ENCODE measurements at regions not wholly inside any gene's neighbourhood (a gene's known extent, or its start where the extent isn't known, plus 50 kb on each side); places are given as distances from the start of the nearest gene placed in this dataset.
"Not testable (repeated sequence)": the region's sequence is repeated elsewhere in the genome, so short reads cannot be mapped to it uniquely, and the experiment has no call there.

GRCh38 chrX:140040386-140040785 is 75.1 kb upstream of the CXorf66 start:
- Histone ChIP-seq H3K9me3 (ENCODE audit: control insufficient read depth in 4 of 4, insufficient read depth in 3 of 4, low read length in 3 of 4) (peaks cover 0 to 6% (median 0%) of the 10 kb centered on the region in 4 donors), H3K4me1 (ENCODE audit: control insufficient read depth in 5 of 5, insufficient read depth in 5 of 5, low read length in 5 of 5) (no peaks in the 10 kb centered on the region), H3K36me3 (ENCODE audit: control insufficient read depth in 4 of 4, insufficient read depth in 4 of 4, low read length in 4 of 4) (no peaks in the 10 kb centered on the region), H3K9ac (ENCODE audit: insufficient read depth in 1 of 2, low read length in 2 of 2) (no peak overlapping the region), H3K27ac (ENCODE audit: low read depth in 1 of 2, low read length in 1 of 2) (no peak overlapping the region), H3K27me3 (ENCODE audit: control insufficient read depth in 3 of 3, insufficient read depth in 3 of 3, low read length in 2 of 3) (no peaks in the 10 kb centered on the region), H3K4me3 (no peak overlapping the region)
- 76 to 91% methylated on average over 5 of the region's 5 CpGs for WGBS, 2 donors
- no peak for ATAC-seq (ENCODE audit: insufficient read depth, low FRiP score)
- TF ChIP-seq, protein P1, sequence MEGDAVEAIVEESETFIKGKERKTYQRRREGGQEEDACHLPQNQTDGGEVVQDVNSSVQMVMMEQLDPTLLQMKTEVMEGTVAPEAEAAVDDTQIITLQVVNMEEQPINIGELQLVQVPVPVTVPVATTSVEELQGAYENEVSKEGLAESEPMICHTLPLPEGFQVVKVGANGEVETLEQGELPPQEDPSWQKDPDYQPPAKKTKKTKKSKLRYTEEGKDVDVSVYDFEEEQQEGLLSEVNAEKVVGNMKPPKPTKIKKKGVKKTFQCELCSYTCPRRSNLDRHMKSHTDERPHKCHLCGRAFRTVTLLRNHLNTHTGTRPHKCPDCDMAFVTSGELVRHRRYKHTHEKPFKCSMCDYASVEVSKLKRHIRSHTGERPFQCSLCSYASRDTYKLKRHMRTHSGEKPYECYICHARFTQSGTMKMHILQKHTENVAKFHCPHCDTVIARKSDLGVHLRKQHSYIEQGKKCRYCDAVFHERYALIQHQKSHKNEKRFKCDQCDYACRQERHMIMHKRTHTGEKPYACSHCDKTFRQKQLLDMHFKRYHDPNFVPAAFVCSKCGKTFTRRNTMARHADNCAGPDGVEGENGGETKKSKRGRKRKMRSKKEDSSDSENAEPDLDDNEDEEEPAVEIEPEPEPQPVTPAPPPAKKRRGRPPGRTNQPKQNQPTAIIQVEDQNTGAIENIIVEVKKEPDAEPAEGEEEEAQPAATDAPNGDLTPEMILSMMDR (IDR thresholded peaks at IDR 0.05; ENCODE audit: control extremely low read depth, extremely low read depth) = no peak
- DNase-seq = no peak

GRCh38 chrX:140038842-140039241 is 73.5 kb upstream of the CXorf66 start:
- no peak overlapping the region for H3K9ac ChIP-seq (ENCODE audit: insufficient read depth in 1 of 2, low read length in 2 of 2)
- no peak overlapping the region for H3K27ac ChIP-seq (ENCODE audit: low read depth in 1 of 2, low read length in 1 of 2)
- no peaks in the 10 kb centered on the region for H3K4me1 ChIP-seq (ENCODE audit: control insufficient read depth in 5 of 5, insufficient read depth in 5 of 5, low read length in 5 of 5)
- ATAC-seq (ENCODE audit: insufficient read depth, low FRiP score) (no peak), DNase-seq (no peak)
- H3K4me3 ChIP-seq = no peak overlapping the region
- H3K36me3 ChIP-seq (ENCODE audit: control insufficient read depth in 4 of 4, insufficient read depth in 4 of 4, low read length in 4 of 4) = no peaks in the 10 kb centered on the region
- TF ChIP-seq, protein P1 (IDR thresholded peaks at IDR 0.05; ENCODE audit: control extremely low read depth, extremely low read depth) = no peak
- no peaks in the 10 kb centered on the region for H3K27me3 ChIP-seq (ENCODE audit: control insufficient read depth in 3 of 3, insufficient read depth in 3 of 3, low read length in 2 of 3)
- H3K9me3 ChIP-seq (ENCODE audit: control insufficient read depth in 4 of 4, insufficient read depth in 3 of 4, low read length in 3 of 4) = peaks cover 0 to 6% (median 0%) of the 10 kb centered on the region in 4 donors

DNA sequence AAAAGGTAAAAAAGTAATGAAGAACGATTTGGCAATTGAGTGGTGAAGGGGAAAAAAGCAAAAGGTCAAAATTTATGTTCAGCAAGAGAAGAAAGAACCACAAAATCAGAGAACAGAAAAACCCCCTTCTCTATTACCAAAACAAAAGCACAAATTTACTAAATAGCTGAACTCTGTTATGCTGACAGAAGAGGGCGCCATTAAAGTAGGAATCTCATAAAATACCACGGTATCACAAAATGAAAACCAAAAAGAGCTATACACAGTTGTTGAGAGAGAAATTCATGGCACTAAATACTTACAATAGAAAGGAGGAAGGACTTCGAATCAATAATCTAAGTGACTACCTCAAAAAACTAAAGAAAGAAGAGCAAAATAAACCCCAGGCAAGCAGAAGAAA is 69.6 kb upstream of the CXorf66 start:
- peak in 1 of 3 donors; percentile 0 for DNase-seq
- Histone ChIP-seq H3K4me1 (ENCODE audit: control insufficient read depth in 5 of 5, insufficient read depth in 5 of 5, low read length in 5 of 5) (no peaks in the 10 kb centered on the region), H3K9ac (ENCODE audit: insufficient read depth in 1 of 2, low read length in 2 of 2) (no peak overlapping the region), H3K9me3 (ENCODE audit: control insufficient read depth in 4 of 4, insufficient read depth in 3 of 4, low read length in 3 of 4) (peaks cover 0 to 4% (median 0%) of the 10 kb centered on the region in 4 donors), H3K4me3 (no peak overlapping the region), H3K27me3 (ENCODE audit: control insufficient read depth in 3 of 3, insufficient read depth in 3 of 3, low read length in 2 of 3) (no peaks in the 10 kb centered on the region), H3K36me3 (ENCODE audit: control insufficient read depth in 4 of 4, insufficient read depth in 4 of 4, low read length in 4 of 4) (no peaks in the 10 kb centered on the region), H3K27ac (ENCODE audit: low read depth in 1 of 2, low read length in 1 of 2) (no peak overlapping the region)
- WGBS, 2 donors = 17% methylated on average over 4 of the region's 4 CpGs
- ATAC-seq (ENCODE audit: insufficient read depth, low FRiP score) = no peak
- TF ChIP-seq, protein P1 (IDR thresholded peaks at IDR 0.05; ENCODE audit: control extremely low read depth, extremely low read depth) = no peak

- Histone ChIP-seq H3K4me1 (ENCODE audit: control insufficient read depth in 5 of 5, insufficient read depth in 5 of 5, low read length in 5 of 5) (no peaks in the 10 kb centered on the region), H3K4me3 (no peak overlapping the region), H3K9me3 (ENCODE audit: control insufficient read depth in 4 of 4, insufficient read depth in 3 of 4, low read length in 3 of 4) (peaks cover 0 to 2% (median 0%) of the 10 kb centered on the region in 4 donors), H3K36me3 (ENCODE audit: control insufficient read depth in 4 of 4, insufficient read depth in 4 of 4, low read length in 4 of 4) (no peaks in the 10 kb centered on the region), H3K27ac (ENCODE audit: low read depth in 1 of 2, low read length in 1 of 2) (no peak overlapping the region), H3K9ac (ENCODE audit: insufficient read depth in 1 of 2, low read length in 2 of 2) (no peak overlapping the region), H3K27me3 (ENCODE audit: control insufficient read depth in 3 of 3, insufficient read depth in 3 of 3, low read length in 2 of 3) (no peaks in the 10 kb centered on the region)
- 84 to 90% methylated on average over 1 of the region's 1 CpG for WGBS, 2 donors
- TF ChIP-seq, protein P1 (IDR thresholded peaks at IDR 0.05; ENCODE audit: control extremely low read depth, extremely low read depth) = no peak
- ATAC-seq (ENCODE audit: insufficient read depth, low FRiP score) (no peak), DNase-seq (no peak)
Measured at GRCh38 chrX:140022482-140022881, 57.2 kb upstream of the CXorf66 start.

DNA sequence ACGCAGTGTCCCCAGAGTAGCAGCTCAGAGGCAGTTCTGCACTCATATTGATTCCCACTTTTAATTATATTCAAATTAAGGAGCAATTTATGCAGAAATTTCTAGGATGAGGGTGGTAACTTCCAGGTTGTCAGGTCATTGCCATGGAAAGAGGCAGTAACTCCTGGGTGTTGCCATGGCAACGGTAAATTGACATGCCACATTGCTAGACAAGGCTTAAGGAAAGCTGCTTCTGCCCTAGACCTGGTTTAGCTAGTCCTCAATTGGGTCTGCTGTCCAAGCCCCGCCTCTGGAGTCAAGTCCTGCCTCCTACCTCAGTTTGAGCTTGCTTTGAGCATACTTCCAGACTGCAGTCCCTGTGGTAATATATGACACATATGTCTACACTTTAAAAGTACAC is 53.8 kb upstream of the CXorf66 start:
- not testable (repeated sequence) for H3K9me3 ChIP-seq (ENCODE audit: control insufficient read depth in 4 of 4, insufficient read depth in 3 of 4, low read length in 3 of 4); DNase-seq; ATAC-seq (ENCODE audit: insufficient read depth, low FRiP score); H3K4me3 ChIP-seq; H3K36me3 ChIP-seq (ENCODE audit: control insufficient read depth in 4 of 4, insufficient read depth in 4 of 4, low read length in 4 of 4); H3K4me1 ChIP-seq (ENCODE audit: control insufficient read depth in 5 of 5, insufficient read depth in 5 of 5, low read length in 5 of 5); H3K27me3 ChIP-seq (ENCODE audit: control insufficient read depth in 3 of 3, insufficient read depth in 3 of 3, low read length in 2 of 3); H3K27ac ChIP-seq (ENCODE audit: low read depth in 1 of 2, low read length in 1 of 2); H3K9ac ChIP-seq (ENCODE audit: insufficient read depth in 1 of 2, low read length in 2 of 2)
- 68 to 75% methylated on average over 1 of the region's 3 CpGs for WGBS, 2 donors
